ENCODE measurements at regions not wholly inside any gene's neighbourhood (a gene's known extent, or its start where the extent isn't known, plus 50 kb on each side); places are given as distances from the start of the nearest gene placed in this dataset.
A peak's percentile ranks its signal among the peaks of the same experiment; 100 is the strongest.
"Not testable (repeated sequence)": the region's sequence is repeated elsewhere in the genome, so short reads cannot be mapped to it uniquely, and the experiment has no call there.

GRCh38 chr3:195999176-195999575 is 82.7 kb downstream of the TFRC start:
- not testable (repeated sequence) for DNase-seq; H3K27me3 ChIP-seq (ENCODE audit: control insufficient read depth, insufficient read depth, low read length); H3K27ac Mint-ChIP-seq; H3K36me3 Mint-ChIP-seq; H3K27ac ChIP-seq (ENCODE audit: insufficient read depth, low read length, poor library complexity, severe bottlenecking); H3K4me1 Mint-ChIP-seq; H3K9me3 ChIP-seq (ENCODE audit: control insufficient read depth in 2 of 2, low read length in 2 of 2); H3K4me3 ChIP-seq (ENCODE audit: low read depth, low read length); ATAC-seq (ENCODE audit: low read depth in 2 of 2); H3K4me1 ChIP-seq (ENCODE audit: control insufficient read depth, insufficient read depth, low read length, poor library complexity, severe bottlenecking); H3K4me3 Mint-ChIP-seq; H3K36me3 ChIP-seq (ENCODE audit: control insufficient read depth, insufficient read depth, low read length); H3K9me3 Mint-ChIP-seq
- H3K27me3 Mint-ChIP-seq, result peaks cover 19% of the 10 kb centered on the region

- DNase-seq; H3K4me3 Mint-ChIP-seq; H3K9me3 ChIP-seq (ENCODE audit: control insufficient read depth in 2 of 2, low read length in 2 of 2); H3K36me3 Mint-ChIP-seq; H3K4me3 ChIP-seq (ENCODE audit: low read depth, low read length); H3K27ac Mint-ChIP-seq; H3K27ac ChIP-seq (ENCODE audit: insufficient read depth, low read length, poor library complexity, severe bottlenecking); ATAC-seq (ENCODE audit: low read depth in 2 of 2); H3K4me1 Mint-ChIP-seq; H3K27me3 ChIP-seq (ENCODE audit: control insufficient read depth, insufficient read depth, low read length); H3K27me3 Mint-ChIP-seq; H3K4me1 ChIP-seq (ENCODE audit: control insufficient read depth, insufficient read depth, low read length, poor library complexity, severe bottlenecking); H3K36me3 ChIP-seq (ENCODE audit: control insufficient read depth, insufficient read depth, low read length); H3K9me3 Mint-ChIP-seq: not testable (repeated sequence)
Measured at GRCh38 chr3:195996314-195996713, 85.6 kb downstream of the TFRC start.

GRCh38 chr3:195994343-195994742 is 86.0 kb upstream of the TNK2 start:
- H3K4me1 ChIP-seq (ENCODE audit: control insufficient read depth, insufficient read depth, low read length, poor library complexity, severe bottlenecking); H3K4me3 ChIP-seq (ENCODE audit: low read depth, low read length); H3K4me1 Mint-ChIP-seq; H3K27me3 ChIP-seq (ENCODE audit: control insufficient read depth, insufficient read depth, low read length); H3K9me3 ChIP-seq (ENCODE audit: control insufficient read depth in 2 of 2, low read length in 2 of 2); H3K9me3 Mint-ChIP-seq; H3K27ac ChIP-seq (ENCODE audit: insufficient read depth, low read length, poor library complexity, severe bottlenecking); ATAC-seq (ENCODE audit: low read depth in 2 of 2); H3K36me3 ChIP-seq (ENCODE audit: control insufficient read depth, insufficient read depth, low read length); H3K27ac Mint-ChIP-seq; H3K27me3 Mint-ChIP-seq; H3K36me3 Mint-ChIP-seq: not testable (repeated sequence)
- peak; percentile 22 to 60 (median 57) for DNase-seq
- H3K4me3 Mint-ChIP-seq, result peak overlapping the region in 2 of 4 donors; percentile 47 to 92

- not testable (repeated sequence) for H3K27ac ChIP-seq (ENCODE audit: insufficient read depth, low read length, poor library complexity, severe bottlenecking); H3K27me3 ChIP-seq (ENCODE audit: control insufficient read depth, insufficient read depth, low read length); DNase-seq; H3K27ac Mint-ChIP-seq; H3K36me3 Mint-ChIP-seq; H3K4me3 ChIP-seq (ENCODE audit: low read depth, low read length); H3K27me3 Mint-ChIP-seq; H3K4me1 ChIP-seq (ENCODE audit: control insufficient read depth, insufficient read depth, low read length, poor library complexity, severe bottlenecking); H3K9me3 ChIP-seq (ENCODE audit: control insufficient read depth in 2 of 2, low read length in 2 of 2); H3K9me3 Mint-ChIP-seq; H3K4me3 Mint-ChIP-seq; ATAC-seq (ENCODE audit: low read depth in 2 of 2); H3K36me3 ChIP-seq (ENCODE audit: control insufficient read depth, insufficient read depth, low read length)
- peaks cover 0 to 13% (median 4%) of the 10 kb centered on the region in 4 donors for H3K4me1 Mint-ChIP-seq
Measured at GRCh38 chr3:195993671-195994070, 85.3 kb upstream of the TNK2 start.

GRCh38 chr3:195992956-195993595 is 84.7 kb upstream of the TNK2 start:
- not testable (repeated sequence) for H3K4me1 ChIP-seq (ENCODE audit: control insufficient read depth, insufficient read depth, low read length, poor library complexity, severe bottlenecking); ATAC-seq (ENCODE audit: low read depth in 2 of 2); H3K27me3 ChIP-seq (ENCODE audit: control insufficient read depth, insufficient read depth, low read length); H3K4me3 ChIP-seq (ENCODE audit: low read depth, low read length); H3K27ac Mint-ChIP-seq; DNase-seq; H3K9me3 ChIP-seq (ENCODE audit: control insufficient read depth in 2 of 2, low read length in 2 of 2); H3K27ac ChIP-seq (ENCODE audit: insufficient read depth, low read length, poor library complexity, severe bottlenecking); H3K9me3 Mint-ChIP-seq; H3K27me3 Mint-ChIP-seq; H3K36me3 Mint-ChIP-seq; H3K36me3 ChIP-seq (ENCODE audit: control insufficient read depth, insufficient read depth, low read length)
- peaks cover 0 to 18% (median 4%) of the 10 kb centered on the region in 4 donors for H3K4me1 Mint-ChIP-seq
- peak overlapping the region in 1 of 4 donors; percentile 66 for H3K4me3 Mint-ChIP-seq

- not testable (repeated sequence) for H3K36me3 Mint-ChIP-seq; ATAC-seq (ENCODE audit: low read depth in 2 of 2); H3K9me3 ChIP-seq (ENCODE audit: control insufficient read depth in 2 of 2, low read length in 2 of 2); DNase-seq; H3K27me3 ChIP-seq (ENCODE audit: control insufficient read depth, insufficient read depth, low read length); H3K27ac ChIP-seq (ENCODE audit: insufficient read depth, low read length, poor library complexity, severe bottlenecking); H3K4me3 ChIP-seq (ENCODE audit: low read depth, low read length); H3K27me3 Mint-ChIP-seq; H3K9me3 Mint-ChIP-seq; H3K36me3 ChIP-seq (ENCODE audit: control insufficient read depth, insufficient read depth, low read length); H3K27ac Mint-ChIP-seq; H3K4me1 ChIP-seq (ENCODE audit: control insufficient read depth, insufficient read depth, low read length, poor library complexity, severe bottlenecking)
- Mint-ChIP-seq H3K4me3 (peak overlapping the region in 2 of 4 donors; percentile 35 to 57), H3K4me1 (peaks cover 0 to 18% (median 4%) of the 10 kb centered on the region in 4 donors)
Measured at GRCh38 chr3:195991986-195992385, 83.6 kb upstream of the TNK2 start.

GRCh38 chr3:195991243-195991642 is 82.9 kb upstream of the TNK2 start:
- H3K36me3 Mint-ChIP-seq; H3K36me3 ChIP-seq (ENCODE audit: control insufficient read depth, insufficient read depth, low read length); H3K9me3 ChIP-seq (ENCODE audit: control insufficient read depth in 2 of 2, low read length in 2 of 2); H3K27me3 ChIP-seq (ENCODE audit: control insufficient read depth, insufficient read depth, low read length); DNase-seq; H3K27ac ChIP-seq (ENCODE audit: insufficient read depth, low read length, poor library complexity, severe bottlenecking); H3K9me3 Mint-ChIP-seq; H3K4me3 ChIP-seq (ENCODE audit: low read depth, low read length); H3K4me1 ChIP-seq (ENCODE audit: control insufficient read depth, insufficient read depth, low read length, poor library complexity, severe bottlenecking); ATAC-seq (ENCODE audit: low read depth in 2 of 2); H3K27me3 Mint-ChIP-seq: not testable (repeated sequence)
- Mint-ChIP-seq H3K4me3 (peak overlapping the region; percentile 82 to 93 (median 89)), H3K27ac (peak overlapping the region in 2 of 3 donors; percentile 69 to 82), H3K4me1 (peaks cover 0 to 18% (median 4%) of the 10 kb centered on the region in 4 donors)

GRCh38 chr3:195990841-195991174 is 82.5 kb upstream of the TNK2 start:
- not testable (repeated sequence) for H3K4me1 ChIP-seq (ENCODE audit: control insufficient read depth, insufficient read depth, low read length, poor library complexity, severe bottlenecking); H3K9me3 Mint-ChIP-seq; H3K36me3 Mint-ChIP-seq; ATAC-seq (ENCODE audit: low read depth in 2 of 2); DNase-seq; H3K27me3 Mint-ChIP-seq; H3K9me3 ChIP-seq (ENCODE audit: control insufficient read depth in 2 of 2, low read length in 2 of 2); H3K36me3 ChIP-seq (ENCODE audit: control insufficient read depth, insufficient read depth, low read length); H3K27me3 ChIP-seq (ENCODE audit: control insufficient read depth, insufficient read depth, low read length)
- Histone ChIP-seq H3K4me3 (ENCODE audit: low read depth, low read length) (peak overlapping the region; percentile 48), H3K27ac (ENCODE audit: insufficient read depth, low read length, poor library complexity, severe bottlenecking) (peak overlapping the region; percentile 61)
- H3K4me1 Mint-ChIP-seq, result peaks cover 0 to 18% (median 4%) of the 10 kb centered on the region in 4 donors
- peak overlapping the region; percentile 69 to 86 (median 82) for H3K27ac Mint-ChIP-seq
- H3K4me3 Mint-ChIP-seq, result peak overlapping the region; percentile 82 to 93 (median 89)

Data from CD4-positive, CD25-positive, alpha-beta regulatory T cell (primary cell).